ENCODE measurements at regions not wholly inside any gene's neighbourhood (a gene's known extent, or its start where the extent isn't known, plus 50 kb on each side); places are given as distances from the start of the nearest gene placed in this dataset.
A peak's percentile ranks its signal among the peaks of the same experiment; 100 is the strongest.

- TF ChIP-seq POLR2A (IDR thresholded peaks at IDR 0.05; ENCODE audit: low read depth, low read length) (no peak), CTCF (IDR thresholded peaks at IDR 0.05; ENCODE audit: extremely low read depth in 1 of 2, insufficient read depth in 1 of 2, low read depth in 1 of 2, low read length in 2 of 2) (no peak), EZH2 (IDR thresholded peaks at IDR 0.05; ENCODE audit: borderline replicate concordance, low read depth, low read length, severe bottlenecking) (no peak), MAX (IDR thresholded peaks at IDR 0.05; ENCODE audit: insufficient read depth, insufficient read length) (no peak), MYC (IDR thresholded peaks at IDR 0.05; ENCODE audit: low read depth, low read length) (no peak), POLR2AphosphoS5 (IDR thresholded peaks at IDR 0.05; ENCODE audit: insufficient read depth, low read depth, low read length) (peak; percentile 47), FOS (IDR thresholded peaks at IDR 0.05; ENCODE audit: borderline replicate concordance, insufficient read depth, low read length) (peak; percentile 90), JUN (IDR thresholded peaks at IDR 0.05; ENCODE audit: borderline replicate concordance, insufficient read depth, insufficient read length, low read depth) (peak; percentile 97)
These were observed 195.4 kb downstream of the SPP2 start for GRCh38 chr2:234245945-234246344.
